Hepatocyte (in vitro differentiated cells): ENCODE measurements at regions not wholly inside any gene's neighbourhood (a gene's known extent, or its start where the extent isn't known, plus 50 kb on each side); places are given as distances from the start of the nearest gene placed in this dataset.

Source experiments
- EZH2 ChIP-seq: fragments of 200-600 bp; sonication (generic); IDR thresholded peaks from 2 replicates; pipeline ENCODE4 v1.6.1; 2016; ENCODE audit warnings: antibody characterized with exemption, mild to moderate bottlenecking, borderline replicate concordance
- TF ChIP-seq, protein P1 (sequence below): fragments of 200-600 bp; sonication (generic); IDR thresholded peaks from 2 replicates; pipeline ENCODE4 v1.5.1; 2016; ENCODE audit warnings: antibody characterized with exemption, mild to moderate bottlenecking; ENCODE audit not compliant: poor library complexity

GRCh38 chr1:30285501-30285932, 437.9 kb downstream of the MATN1 start:
- TF ChIP-seq, protein P1, sequence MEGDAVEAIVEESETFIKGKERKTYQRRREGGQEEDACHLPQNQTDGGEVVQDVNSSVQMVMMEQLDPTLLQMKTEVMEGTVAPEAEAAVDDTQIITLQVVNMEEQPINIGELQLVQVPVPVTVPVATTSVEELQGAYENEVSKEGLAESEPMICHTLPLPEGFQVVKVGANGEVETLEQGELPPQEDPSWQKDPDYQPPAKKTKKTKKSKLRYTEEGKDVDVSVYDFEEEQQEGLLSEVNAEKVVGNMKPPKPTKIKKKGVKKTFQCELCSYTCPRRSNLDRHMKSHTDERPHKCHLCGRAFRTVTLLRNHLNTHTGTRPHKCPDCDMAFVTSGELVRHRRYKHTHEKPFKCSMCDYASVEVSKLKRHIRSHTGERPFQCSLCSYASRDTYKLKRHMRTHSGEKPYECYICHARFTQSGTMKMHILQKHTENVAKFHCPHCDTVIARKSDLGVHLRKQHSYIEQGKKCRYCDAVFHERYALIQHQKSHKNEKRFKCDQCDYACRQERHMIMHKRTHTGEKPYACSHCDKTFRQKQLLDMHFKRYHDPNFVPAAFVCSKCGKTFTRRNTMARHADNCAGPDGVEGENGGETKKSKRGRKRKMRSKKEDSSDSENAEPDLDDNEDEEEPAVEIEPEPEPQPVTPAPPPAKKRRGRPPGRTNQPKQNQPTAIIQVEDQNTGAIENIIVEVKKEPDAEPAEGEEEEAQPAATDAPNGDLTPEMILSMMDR = no peak
- TF ChIP-seq EZH2 = no peak
